Thyroid gland (tissue), 4 donors: ENCODE measurements at regions not wholly inside any gene's neighbourhood (a gene's known extent, or its start where the extent isn't known, plus 50 kb on each side); places are given as distances from the start of the nearest gene placed in this dataset.

Experiments
- DNase-seq, 2 donors: peaks; one replicate each; pipeline ENCODE4 v3.0.0-alpha.2; 2019
- H3K27ac ChIP-seq, 3 donors: fragments of 200-600 bp; sonication (generic); 1 replicate in 2 of 3; 2 replicates in 1 of 3; pipeline ENCODE4 v1.5.1; 2016 to 2019; ENCODE audit warnings: mild to moderate bottlenecking in 1 of 3, moderate library complexity in 1 of 3
- H3K27me3 ChIP-seq: fragments of 200-600 bp; sonication (generic); one replicate; pipeline ENCODE4 v1.5.1; 2019
- H3K36me3 ChIP-seq, 2 donors: fragments of 200-600 bp; sonication (generic); one replicate each; pipeline ENCODE4 v1.5.1; 2016 to 2019
- H3K4me1 ChIP-seq, 2 donors: fragments of 200-600 bp; sonication (generic); one replicate each; pipeline ENCODE4 v1.5.1; 2017 to 2019
- H3K4me3 ChIP-seq, 3 donors: fragments of 200-600 bp; sonication (generic); replicated peaks in 1 of 3; 1 replicate in 2 of 3; 2 replicates in 1 of 3; pipeline ENCODE4 v1.5.1; 2016; ENCODE audit warnings: mild to moderate bottlenecking in 1 of 3
- H3K9me3 ChIP-seq: fragments of 200-600 bp; sonication (generic); one replicate; pipeline ENCODE4 v1.5.1; 2017
- CTCF ChIP-seq, 6 experiments: fragments of 200-600 bp in 3 of 6; fragments of 450-650 bp in 3 of 6; sonication (generic) in 3 of 6; IDR thresholded peaks; one replicate each; pipeline ENCODE4 v1.5.1; 2016 to 2019; ENCODE audit warnings: antibody characterized with exemption in 6 of 6, mild to moderate bottlenecking in 2 of 6, inconsistent platforms in 1 of 6, moderate library complexity in 1 of 6
- POLR2A ChIP-seq, 2 donors: fragments of 450-650 bp; IDR thresholded peaks; one replicate each; pipeline ENCODE4 v1.6.1; 2017; ENCODE audit warnings: antibody characterized with exemption in 2 of 2, mild to moderate bottlenecking in 2 of 2, moderate library complexity in 1 of 2
- WGBS, 2 donors: methylation state at CpG; one replicate each; pipeline ENCODE4 v1.1.5; 2017; 5-methylcytosine and 5-hydroxymethylcytosine counted together
- intact Hi-C: fragments of 100-400 bp; cut with DNase I; formaldehyde crosslinking; loops from one replicate; pipeline ENCODE4 v1.15.1; 2023

GRCh38 chr18:70634576-70635147 is 345.8 kb downstream of the SOCS6 start:
- intact Hi-C loops: no loop called here
- no peaks in the 10 kb centered on the region for H3K27me3 ChIP-seq
- WGBS, 2 donors: 76 to 84% methylated on average over 3 of the region's 3 CpGs

GRCh38 chr18:70627182-70627802 is 338.4 kb downstream of the SOCS6 start:
- Histone ChIP-seq H3K27me3 (no peaks in the 10 kb centered on the region), H3K36me3 (no peaks in the 10 kb centered on the region), H3K27ac (no peak overlapping the region), H3K4me1 (no peaks in the 10 kb centered on the region), H3K4me3 (no peak overlapping the region), H3K9me3 (no peaks in the 10 kb centered on the region)
- intact Hi-C loops: no loop called here
- 64 to 65% methylated on average over 4 of the region's 4 CpGs for WGBS, 2 donors
- DNase-seq: no peak
- TF ChIP-seq POLR2A (IDR thresholded peaks at IDR 0.05) (no peak), CTCF (IDR thresholded peaks at IDR 0.05) (no peak)

More at GRCh38 chr18:70634576-70635147, 345.8 kb downstream of the SOCS6 start:
- Histone ChIP-seq H3K4me1 (no peaks in the 10 kb centered on the region), H3K4me3 (no peak overlapping the region), H3K36me3 (no peaks in the 10 kb centered on the region), H3K9me3 (no peaks in the 10 kb centered on the region), H3K27ac (no peak overlapping the region)
- TF ChIP-seq POLR2A (IDR thresholded peaks at IDR 0.05) (no peak), CTCF (IDR thresholded peaks at IDR 0.05) (no peak)
- DNase-seq: no peak

GRCh38 chr18:70622622-70623419 is 334.0 kb downstream of the SOCS6 start:
- intact Hi-C loops: no loop called here
- Histone ChIP-seq H3K27me3 (no peaks in the 10 kb centered on the region), H3K36me3 (no peaks in the 10 kb centered on the region), H3K9me3 (no peaks in the 10 kb centered on the region), H3K4me3 (no peak overlapping the region), H3K27ac (no peak overlapping the region), H3K4me1 (no peaks in the 10 kb centered on the region)
- TF ChIP-seq CTCF (IDR thresholded peaks at IDR 0.05) (no peak), POLR2A (IDR thresholded peaks at IDR 0.05) (no peak)
- no peak for DNase-seq
- 83 to 89% methylated on average over 9 of the region's 9 CpGs for WGBS, 2 donors

- Histone ChIP-seq H3K27ac (no peak overlapping the region), H3K27me3 (no peaks in the 10 kb centered on the region), H3K4me1 (no peaks in the 10 kb centered on the region), H3K4me3 (no peak overlapping the region), H3K9me3 (no peaks in the 10 kb centered on the region), H3K36me3 (no peaks in the 10 kb centered on the region)
- no peak for DNase-seq
- WGBS, 2 donors: 25 to 27% methylated on average over 4 of the region's 4 CpGs
- TF ChIP-seq POLR2A (IDR thresholded peaks at IDR 0.05) (no peak), CTCF (IDR thresholded peaks at IDR 0.05) (no peak)
- intact Hi-C loops: no loop called here
These were observed 332.9 kb downstream of the SOCS6 start for GRCh38 chr18:70621710-70622109.
